Transverse colon (tissue), 4 donors: ENCODE measurements at regions not wholly inside any gene's neighbourhood (a gene's known extent, or its start where the extent isn't known, plus 50 kb on each side); places are given as distances from the start of the nearest gene placed in this dataset.

Source experiments
- DNase-seq: peaks from one replicate; pipeline ENCODE4 v3.0.0-alpha.2; 2019
- H3K27ac ChIP-seq, 4 donors: fragments of 200-600 bp; sonication (generic); 2 replicates each; pipeline ENCODE4 v1.5.1; 2016 to 2018; ENCODE audit warnings: inconsistent platforms in 4 of 4
- H3K27me3 ChIP-seq: fragments of 200-600 bp; sonication (generic); 2 replicates; pipeline ENCODE4 v1.5.1; 2017; ENCODE audit warnings: inconsistent platforms
- H3K36me3 ChIP-seq, 4 donors: fragments of 200-600 bp; sonication (generic); 2 replicates each; pipeline ENCODE4 v1.5.1; 2017 to 2019; ENCODE audit warnings: inconsistent platforms in 4 of 4
- H3K4me1 ChIP-seq, 4 donors: fragments of 200-600 bp; sonication (generic); 2 replicates each; pipeline ENCODE4 v1.5.1; 2017 to 2020; ENCODE audit warnings: inconsistent platforms in 4 of 4
- H3K4me3 ChIP-seq, 4 donors: fragments of 200-600 bp; sonication (generic); 1 replicate in 1 of 4; 2 replicates in 3 of 4; pipeline versions ENCODE4 v1.5.1 to v1.6.1; 2017 to 2019; ENCODE audit warnings: inconsistent platforms in 4 of 4
- H3K9me3 ChIP-seq, 2 donors: fragments of 200-600 bp; sonication (generic); 2 replicates each; pipeline ENCODE4 v1.5.1; 2017 to 2019; ENCODE audit warnings: inconsistent platforms in 2 of 2
- CTCF ChIP-seq, 5 experiments: fragments of 200-600 bp in 3 of 5; fragments of 450-650 bp in 2 of 5; sonication (generic) in 3 of 5; IDR thresholded peaks; 1 replicate in 2 of 5; 2 replicates in 3 of 5; pipeline ENCODE4 v1.5.1; 2016 to 2017; ENCODE audit warnings: antibody characterized with exemption in 5 of 5, inconsistent platforms in 3 of 5, mild to moderate bottlenecking in 2 of 5, moderate library complexity in 1 of 5
- EP300 ChIP-seq: sonication (generic); formaldehyde crosslinking; IDR thresholded peaks from one replicate; pipeline ENCODE4 v1.6.1; 2017; ENCODE audit warnings: antibody characterized with exemption, low read depth
- POLR2A ChIP-seq: fragments of 450-650 bp; IDR thresholded peaks from one replicate; pipeline ENCODE4 v1.6.1; 2016; ENCODE audit warnings: antibody characterized with exemption, mild to moderate bottlenecking, moderate library complexity
- POLR2AphosphoS5 ChIP-seq, 3 donors: sonication (generic); formaldehyde crosslinking; IDR thresholded peaks; one replicate each; pipeline ENCODE4 v1.6.1; 2016; ENCODE audit warnings: antibody characterized with exemption in 3 of 3
- WGBS, 2 donors: methylation state at CpG; one replicate each; pipeline ENCODE4 v1.1.5; 2018; ENCODE audit warnings: low coverage in 1 of 2; 5-methylcytosine and 5-hydroxymethylcytosine counted together
- in situ Hi-C, 4 donors: fragments of 200-750 bp; cut with MboI; loops; one replicate each; pipeline versions ENCODE4 v1.15.0 to v1.15.1; 2017; ENCODE audit warnings: low sequenced_read_pairs in 3 of 4, low pct_ligation_motif_present in 1 of 4, low pct_unique_long_range_greater_than_20kb in 1 of 4
- intact Hi-C: fragments of 100-400 bp; cut with DNase I; formaldehyde crosslinking; loops from one replicate; pipeline ENCODE4 v1.15.1; 2023; ENCODE audit warnings: low total_unique reads

- H3K27ac ChIP-seq = no peak overlapping the region
- in situ Hi-C loops = no loop called here
- H3K4me3 ChIP-seq = no peak overlapping the region
- TF ChIP-seq POLR2AphosphoS5 (IDR thresholded peaks at IDR 0.05) (no peak), POLR2A (no peak), EP300 (no peak), CTCF (IDR thresholded peaks at IDR 0.05) (no peak)
- H3K9me3 ChIP-seq = no peaks in the 10 kb centered on the region
- DNase-seq = no peak
- H3K27me3 ChIP-seq = no peaks in the 10 kb centered on the region
- intact Hi-C loops = no loop called here
- peaks cover 0 to 3% (median 0%) of the 10 kb centered on the region in 4 donors for H3K4me1 ChIP-seq
- 73 to 88% methylated on average over 3 to 15 of the region's 17 CpGs for WGBS, 2 donors
- H3K36me3 ChIP-seq = no peaks in the 10 kb centered on the region
Measured at GRCh38 chr2:120632796-120633646, 102.6 kb upstream of the GLI2 start.

DNA sequence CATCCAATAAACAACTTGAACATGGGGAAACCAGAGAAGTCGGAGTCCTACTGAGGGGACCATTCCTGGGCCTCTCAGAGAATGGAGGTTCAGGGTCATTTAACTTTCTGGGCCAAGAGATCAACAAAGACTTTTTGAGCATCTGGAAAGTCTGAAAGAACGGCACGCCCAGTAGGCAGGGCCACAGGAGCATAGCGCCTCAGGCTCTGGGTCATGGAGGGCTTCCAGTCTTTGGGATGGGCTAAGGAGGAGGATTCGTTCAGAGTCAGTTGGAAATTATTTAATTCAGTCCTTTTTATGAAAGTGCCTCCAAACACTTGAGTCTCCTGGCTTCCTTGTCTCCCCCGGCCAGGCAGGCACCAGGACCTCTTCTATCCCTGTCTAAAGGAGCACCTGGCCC is 101.1 kb upstream of the GLI2 start:
- in situ Hi-C loops = no loop called here

GRCh38 chr2:120635146-120635545 is 100.5 kb upstream of the GLI2 start:
- no peak overlapping the region for H3K27ac ChIP-seq
- intact Hi-C loops (no loop called here), in situ Hi-C loops (no loop called here)
- no peak for DNase-seq
- WGBS, 2 donors = 91 to 97% methylated on average over 5 of the region's 5 CpGs
- no peaks in the 10 kb centered on the region for H3K36me3 ChIP-seq
- H3K4me3 ChIP-seq = no peak overlapping the region
- no peak for TF ChIP-seq EP300
- no peak for TF ChIP-seq CTCF (IDR thresholded peaks at IDR 0.05)
- no peak for TF ChIP-seq POLR2AphosphoS5 (IDR thresholded peaks at IDR 0.05)
- no peak for TF ChIP-seq POLR2A
- no peaks in the 10 kb centered on the region for H3K27me3 ChIP-seq
- H3K9me3 ChIP-seq = no peaks in the 10 kb centered on the region
- H3K4me1 ChIP-seq = peaks cover 0 to 3% (median 0%) of the 10 kb centered on the region in 4 donors

More for the DNA sequence above, 101.1 kb upstream of the GLI2 start:
- H3K36me3 ChIP-seq = no peaks in the 10 kb centered on the region
- no peak overlapping the region for H3K4me3 ChIP-seq
- intact Hi-C loops = no loop called here
- no peaks in the 10 kb centered on the region for H3K9me3 ChIP-seq
- H3K27ac ChIP-seq = no peak overlapping the region
- TF ChIP-seq POLR2A = no peak
- TF ChIP-seq CTCF (IDR thresholded peaks at IDR 0.05) = no peak
- TF ChIP-seq POLR2AphosphoS5 (IDR thresholded peaks at IDR 0.05) = no peak
- TF ChIP-seq EP300 = no peak
- no peaks in the 10 kb centered on the region for H3K27me3 ChIP-seq
- H3K4me1 ChIP-seq = peaks cover 0 to 3% (median 0%) of the 10 kb centered on the region in 4 donors
- 74 to 85% methylated on average over 4 to 6 of the region's 6 CpGs for WGBS, 2 donors
- DNase-seq = no peak

- 88% methylated on average over 5 of the region's 5 CpGs; no CpG with 5 or more reads in 1 of the 2 donors for WGBS, 2 donors
Measured at GRCh38 chr2:120637847-120638246, 97.8 kb upstream of the GLI2 start.

More at GRCh38 chr2:120637847-120638246, 97.8 kb upstream of the GLI2 start:
- Histone ChIP-seq H3K4me1 (peaks cover 0 to 2% (median 0%) of the 10 kb centered on the region in 4 donors), H3K27me3 (no peaks in the 10 kb centered on the region), H3K9me3 (no peaks in the 10 kb centered on the region), H3K4me3 (no peak overlapping the region), H3K36me3 (no peaks in the 10 kb centered on the region), H3K27ac (no peak overlapping the region)
- no peak for TF ChIP-seq EP300
- no peak for TF ChIP-seq POLR2A
- no peak for TF ChIP-seq CTCF (IDR thresholded peaks at IDR 0.05)
- no peak for TF ChIP-seq POLR2AphosphoS5 (IDR thresholded peaks at IDR 0.05)
- in situ Hi-C loops (no loop called here), intact Hi-C loops (no loop called here)
- DNase-seq = no peak
